ENCODE measurements at regions not wholly inside any gene's neighbourhood (a gene's known extent, or its start where the extent isn't known, plus 50 kb on each side); places are given as distances from the start of the nearest gene placed in this dataset.

GRCh38 chr15:38672814-38673670 is 108.4 kb upstream of the RASGRP1 start:
- TF ChIP-seq CTCF (IDR thresholded peaks at IDR 0.05), result no peak
- no peak for TF ChIP-seq POLR2A (IDR thresholded peaks at IDR 0.05)
